GM13977 (cell line): ENCODE measurements at regions not wholly inside any gene's neighbourhood (a gene's known extent, or its start where the extent isn't known, plus 50 kb on each side); places are given as distances from the start of the nearest gene placed in this dataset.

Experiments
- DNase-seq: peaks from one replicate; pipeline ENCODE4 v3.0.0; 2012; ENCODE audit warnings: low spot score
- in situ Hi-C: fragments of 300-500 bp; cut with MboI; formaldehyde crosslinking; loops from one replicate; pipeline ENCODE4 v1.12.0; 2022; ENCODE audit warnings: low sequenced_read_pairs, low pct_unique_long_range_greater_than_20kb, mixed read lengths, inconsistent platforms; ENCODE audit not compliant: unreplicated experiment
- TF ChIP-seq, protein P1 (sequence below): IDR thresholded peaks from 2 replicates; pipeline ENCODE4 v1.5.1; 2012; ENCODE audit warnings: mild to moderate bottlenecking, control low read depth; ENCODE audit not compliant: insufficient read depth; ENCODE audit errors: extremely low read depth, missing control alignments

- no peak for DNase-seq
- in situ Hi-C loops, result no loop called here
- TF ChIP-seq, protein P1, sequence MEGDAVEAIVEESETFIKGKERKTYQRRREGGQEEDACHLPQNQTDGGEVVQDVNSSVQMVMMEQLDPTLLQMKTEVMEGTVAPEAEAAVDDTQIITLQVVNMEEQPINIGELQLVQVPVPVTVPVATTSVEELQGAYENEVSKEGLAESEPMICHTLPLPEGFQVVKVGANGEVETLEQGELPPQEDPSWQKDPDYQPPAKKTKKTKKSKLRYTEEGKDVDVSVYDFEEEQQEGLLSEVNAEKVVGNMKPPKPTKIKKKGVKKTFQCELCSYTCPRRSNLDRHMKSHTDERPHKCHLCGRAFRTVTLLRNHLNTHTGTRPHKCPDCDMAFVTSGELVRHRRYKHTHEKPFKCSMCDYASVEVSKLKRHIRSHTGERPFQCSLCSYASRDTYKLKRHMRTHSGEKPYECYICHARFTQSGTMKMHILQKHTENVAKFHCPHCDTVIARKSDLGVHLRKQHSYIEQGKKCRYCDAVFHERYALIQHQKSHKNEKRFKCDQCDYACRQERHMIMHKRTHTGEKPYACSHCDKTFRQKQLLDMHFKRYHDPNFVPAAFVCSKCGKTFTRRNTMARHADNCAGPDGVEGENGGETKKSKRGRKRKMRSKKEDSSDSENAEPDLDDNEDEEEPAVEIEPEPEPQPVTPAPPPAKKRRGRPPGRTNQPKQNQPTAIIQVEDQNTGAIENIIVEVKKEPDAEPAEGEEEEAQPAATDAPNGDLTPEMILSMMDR, result no peak
Measured at GRCh38 chr15:69939513-69940440, 157.9 kb downstream of the TLE3 start.

DNA sequence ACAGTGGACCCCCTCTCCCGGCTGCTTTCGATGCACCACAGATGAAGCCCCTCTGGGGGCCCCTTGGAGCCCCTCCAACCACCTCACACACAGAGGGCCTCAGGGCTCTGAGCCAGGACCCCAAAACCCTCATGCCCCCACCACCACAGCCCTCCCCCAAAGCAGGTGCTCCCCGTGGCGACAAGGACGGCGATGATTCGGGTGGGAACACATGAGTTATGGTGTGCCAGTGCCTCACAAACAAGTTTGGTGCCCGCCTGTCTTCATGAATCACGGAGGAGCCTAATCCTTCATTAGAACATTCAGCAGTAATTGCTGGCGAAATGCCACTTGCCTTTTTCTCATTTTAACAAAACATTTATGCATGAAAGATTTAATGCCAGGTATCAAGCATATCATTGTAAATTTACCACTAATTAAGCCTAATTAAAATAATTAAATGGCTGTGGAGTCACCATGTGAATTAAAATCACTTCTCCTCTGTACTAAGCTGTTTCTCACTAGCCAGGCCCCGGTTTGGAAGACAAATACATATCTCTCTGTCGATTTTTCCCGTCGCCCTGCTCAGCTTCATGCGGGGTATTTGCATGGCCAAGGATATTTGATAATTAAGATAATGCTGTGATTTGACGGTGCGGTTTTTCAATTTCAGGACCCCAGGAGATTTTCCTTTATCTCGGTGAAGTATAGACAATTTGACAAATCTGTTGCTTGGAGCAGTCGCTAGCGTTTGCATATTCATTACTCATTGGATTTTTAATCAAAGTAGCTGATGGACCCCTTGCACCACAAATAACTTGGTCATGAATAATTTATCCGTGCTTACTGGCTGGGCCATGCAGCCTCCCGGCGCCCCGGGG lies 157.0 kb downstream of the TLE3 start:
- DNase-seq, result no peak
- in situ Hi-C loops, result no loop called here
- TF ChIP-seq, protein P1, result no peak

DNA sequence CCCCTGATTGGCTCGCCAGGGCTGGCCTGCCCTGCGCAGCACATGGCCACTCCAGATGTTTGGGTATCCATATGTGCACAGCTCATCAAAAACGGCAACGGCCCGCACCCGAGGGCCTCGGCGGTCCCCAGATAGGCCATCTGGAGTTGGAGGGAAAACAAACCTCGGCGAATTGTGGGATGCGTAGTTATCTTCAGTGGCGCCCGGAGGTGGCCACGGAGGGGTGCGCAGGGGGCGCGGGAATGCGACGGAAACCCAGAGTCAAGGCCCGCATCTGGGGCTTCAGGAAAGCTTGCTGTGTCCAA lies 156.5 kb downstream of the TLE3 start:
- no peak for DNase-seq
- TF ChIP-seq, protein P1, result no peak
- in situ Hi-C loops, result no loop called here

DNA sequence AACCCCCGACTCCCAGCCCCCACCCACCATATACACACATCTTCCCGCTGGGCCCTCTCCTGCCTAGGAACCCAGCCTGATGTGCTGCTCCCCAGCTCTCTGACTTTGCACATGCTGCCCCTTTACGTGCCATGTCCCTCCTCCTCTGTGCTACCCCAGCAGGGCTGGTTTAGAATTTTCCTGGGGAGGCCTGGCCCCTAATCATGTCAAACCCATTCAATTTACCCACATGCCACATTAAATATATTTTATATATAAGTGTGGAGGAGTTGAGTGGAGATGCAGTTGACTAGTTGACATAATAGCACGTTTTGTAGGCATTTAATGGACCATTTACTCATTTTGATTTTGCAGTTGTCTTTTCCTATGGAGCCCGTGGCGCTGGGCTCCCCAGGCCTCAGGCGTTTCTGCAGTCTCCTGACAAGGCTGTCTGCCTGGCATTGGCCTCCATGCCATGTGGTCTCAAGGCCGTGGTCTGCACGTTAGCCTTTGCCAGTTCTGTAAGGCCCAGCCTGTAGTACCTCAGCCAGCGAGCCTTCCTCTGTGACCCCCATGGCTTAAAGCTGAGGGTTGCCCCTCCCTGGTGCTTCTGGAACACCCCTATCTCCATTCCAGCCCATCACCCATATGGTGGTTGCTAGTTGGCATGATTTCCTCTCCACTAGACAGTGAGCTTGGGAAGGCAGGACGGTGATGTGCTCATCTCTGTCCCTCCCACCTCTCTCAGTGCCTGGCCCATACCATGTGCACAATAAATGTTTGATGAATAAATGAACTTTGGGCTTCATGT lies 155.8 kb downstream of the TLE3 start:
- DNase-seq, result no peak
- in situ Hi-C loops, result no loop called here
- TF ChIP-seq, protein P1, result no peak

DNA sequence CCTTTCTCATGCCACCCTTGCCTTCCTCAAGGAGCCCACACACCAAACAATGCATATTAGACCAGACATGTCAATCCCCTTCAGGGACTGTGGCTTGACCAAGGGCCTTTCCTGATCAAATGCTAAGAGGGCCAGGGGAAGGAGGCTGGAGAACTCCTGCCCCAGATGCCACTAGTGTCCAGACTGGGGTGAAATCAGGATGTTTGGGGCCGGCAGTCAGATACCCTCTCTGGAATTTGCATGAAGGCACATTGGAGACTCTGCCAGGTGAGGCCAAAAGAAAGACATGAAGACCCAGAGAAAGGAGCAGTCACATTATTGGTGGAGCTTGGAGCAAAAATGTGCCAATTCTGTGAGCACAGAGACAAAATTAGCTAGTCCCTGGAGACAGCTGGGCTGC lies 154.1 kb downstream of the TLE3 start:
- in situ Hi-C loops, result no loop called here
- TF ChIP-seq, protein P1, result no peak
- no peak for DNase-seq

DNA sequence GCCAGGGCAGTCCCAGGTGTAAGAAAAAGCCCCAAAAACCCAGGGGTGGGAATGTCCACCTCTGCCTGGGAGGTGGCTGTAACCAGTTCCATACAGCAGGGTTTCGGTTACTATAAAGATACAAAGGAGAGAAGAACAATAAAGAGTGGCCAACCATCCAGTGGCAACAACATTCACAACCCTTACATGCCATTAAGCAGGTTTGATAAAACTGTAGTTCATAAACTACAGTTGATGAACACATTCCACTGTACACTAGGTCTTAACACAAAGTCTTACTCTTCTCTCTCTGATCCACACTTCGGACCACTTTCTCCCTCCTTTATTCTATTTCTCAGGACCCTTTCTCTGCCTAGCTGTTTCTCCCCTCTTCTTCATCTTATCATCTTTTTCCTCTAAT lies 152.0 kb downstream of the TLE3 start:
- no peak for DNase-seq
- in situ Hi-C loops, result no loop called here
- TF ChIP-seq, protein P1, result no peak
